ENCODE measurements at regions not wholly inside any gene's neighbourhood (a gene's known extent, or its start where the extent isn't known, plus 50 kb on each side); places are given as distances from the start of the nearest gene placed in this dataset.

DNA sequence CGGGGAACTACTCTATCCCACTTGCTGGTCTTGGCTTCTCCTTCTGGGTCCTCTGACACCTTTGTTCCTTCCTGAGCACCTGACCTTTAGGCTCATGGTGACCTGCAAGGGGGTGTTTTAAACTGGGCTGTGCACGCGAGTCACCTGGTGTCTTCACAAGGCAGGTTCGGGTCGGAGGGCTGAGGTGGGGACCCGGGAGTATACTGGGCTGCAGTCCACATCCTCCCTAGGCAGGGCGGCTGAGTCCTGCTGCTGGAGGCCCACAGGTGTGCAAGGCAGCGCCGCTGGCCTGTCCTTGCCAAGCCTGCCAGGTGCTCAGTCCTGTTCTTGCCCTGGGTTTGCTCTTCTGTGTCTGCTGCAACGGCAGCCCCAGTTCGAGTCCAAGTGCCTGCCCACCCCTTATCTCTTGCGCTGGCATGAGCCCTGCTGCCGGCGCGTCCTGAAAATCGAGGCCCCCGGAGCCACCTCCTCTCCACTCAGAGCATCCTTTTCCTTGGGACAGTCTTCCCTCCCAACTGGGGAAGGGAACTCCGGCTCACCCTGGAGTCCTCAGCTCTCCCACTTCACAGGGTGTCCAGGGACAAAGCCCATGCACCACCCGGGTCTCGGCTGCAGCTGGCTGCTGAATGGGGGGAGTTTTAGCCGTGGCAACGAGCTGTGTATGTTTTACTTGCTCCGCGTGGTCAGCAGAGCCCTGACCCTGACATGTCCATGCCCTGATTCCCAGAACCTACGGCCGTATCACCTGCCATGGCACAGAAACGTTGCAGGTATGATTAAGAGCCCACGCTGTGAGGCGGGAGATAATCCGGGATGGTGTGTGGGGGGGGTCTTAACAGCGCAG is 193.5 kb downstream of the TEX29 start:
- H3K4me3 ChIP-seq = no peak overlapping the region
- no peak for DNase-seq
- no TSS peak for BruUV-seq (replicated peaks)
- no peaks in the 10 kb centered on the region for H3K36me3 ChIP-seq (ENCODE audit: low read depth)
- H3K9me2 ChIP-seq (ENCODE audit: insufficient read depth) = no peaks in the 10 kb centered on the region
- no peak overlapping the region for H3K4me2 ChIP-seq
- intact Hi-C loops (cut with micrococcal nuclease; ENCODE audit: unreplicated experiment) = no loop called here
- no peaks in the 10 kb centered on the region for H3K79me2 ChIP-seq (ENCODE audit: low read depth)
- peaks cover 84% of the 10 kb centered on the region for H3K27me3 ChIP-seq (ENCODE audit: insufficient read depth, low read depth)
- no peaks in the 10 kb centered on the region for H3K4me1 ChIP-seq (replicated peaks; ENCODE audit: insufficient read depth)
- H3K27ac ChIP-seq = no peak overlapping the region
- no peak overlapping the region for H2AFZ ChIP-seq
- POLR2A ChIA-PET (ENCODE audit: unreplicated experiment) = no interaction called here
- TF ChIP-seq EZH2 (IDR thresholded peaks at IDR 0.05; ENCODE audit: low read depth) = no peak
- TF ChIP-seq, protein P1, sequence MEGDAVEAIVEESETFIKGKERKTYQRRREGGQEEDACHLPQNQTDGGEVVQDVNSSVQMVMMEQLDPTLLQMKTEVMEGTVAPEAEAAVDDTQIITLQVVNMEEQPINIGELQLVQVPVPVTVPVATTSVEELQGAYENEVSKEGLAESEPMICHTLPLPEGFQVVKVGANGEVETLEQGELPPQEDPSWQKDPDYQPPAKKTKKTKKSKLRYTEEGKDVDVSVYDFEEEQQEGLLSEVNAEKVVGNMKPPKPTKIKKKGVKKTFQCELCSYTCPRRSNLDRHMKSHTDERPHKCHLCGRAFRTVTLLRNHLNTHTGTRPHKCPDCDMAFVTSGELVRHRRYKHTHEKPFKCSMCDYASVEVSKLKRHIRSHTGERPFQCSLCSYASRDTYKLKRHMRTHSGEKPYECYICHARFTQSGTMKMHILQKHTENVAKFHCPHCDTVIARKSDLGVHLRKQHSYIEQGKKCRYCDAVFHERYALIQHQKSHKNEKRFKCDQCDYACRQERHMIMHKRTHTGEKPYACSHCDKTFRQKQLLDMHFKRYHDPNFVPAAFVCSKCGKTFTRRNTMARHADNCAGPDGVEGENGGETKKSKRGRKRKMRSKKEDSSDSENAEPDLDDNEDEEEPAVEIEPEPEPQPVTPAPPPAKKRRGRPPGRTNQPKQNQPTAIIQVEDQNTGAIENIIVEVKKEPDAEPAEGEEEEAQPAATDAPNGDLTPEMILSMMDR (conservative IDR thresholded peaks at IDR 0.05) = no peak
- no peaks in the 10 kb centered on the region; the same call in 1 of the 2 replicates for H4K20me1 ChIP-seq (ENCODE audit: insufficient read depth)
- H3F3A ChIP-seq (ENCODE audit: insufficient read depth, low read depth) = no peaks in the 10 kb centered on the region
- CTCF ChIA-PET = no interaction called here
- H3K9me3 ChIP-seq (ENCODE audit: insufficient read depth, low read depth) = no peaks in the 10 kb centered on the region

DNA sequence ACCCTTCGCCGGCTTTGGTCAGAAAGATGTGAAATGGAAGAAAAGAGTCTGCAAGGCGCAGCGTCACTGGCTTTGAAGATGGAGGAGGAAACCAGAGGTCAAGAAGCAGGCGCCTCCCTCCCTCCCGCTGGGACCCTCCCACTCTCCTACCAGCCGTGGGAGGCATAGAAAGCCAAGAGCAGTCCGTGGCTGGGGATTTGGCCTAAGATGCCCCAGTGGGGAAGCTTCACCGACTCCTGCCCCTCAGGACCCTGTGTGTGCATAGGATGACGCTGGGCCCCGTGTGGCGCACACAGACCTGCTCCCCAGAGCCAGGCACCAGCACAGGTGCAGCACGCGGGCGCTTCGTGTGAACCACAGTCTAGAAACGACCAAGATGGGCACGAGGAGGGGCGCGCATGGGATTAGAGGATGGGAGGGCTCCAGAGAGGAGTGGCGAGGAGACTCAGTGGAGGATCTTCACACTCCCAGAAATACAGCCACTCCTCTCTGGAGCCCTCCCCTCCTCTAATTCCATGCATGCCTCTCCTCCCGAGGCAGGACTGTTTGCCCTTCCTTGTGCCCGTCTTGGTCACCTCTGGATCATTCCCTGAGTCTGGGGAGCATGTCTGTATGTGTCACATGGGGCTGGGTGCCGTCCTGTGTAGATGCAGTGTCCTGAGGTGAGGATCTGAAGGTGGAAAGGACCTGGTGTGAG is 194.3 kb downstream of the TEX29 start:
- no peaks in the 10 kb centered on the region for H3K9me2 ChIP-seq (ENCODE audit: insufficient read depth)
- ChIA-PET CTCF (no interaction called here), POLR2A (ENCODE audit: unreplicated experiment) (no interaction called here)
- H4K20me1 ChIP-seq (ENCODE audit: insufficient read depth) = no peaks in the 10 kb centered on the region; the same call in 1 of the 2 replicates
- peaks cover 84% of the 10 kb centered on the region for H3K27me3 ChIP-seq (ENCODE audit: insufficient read depth, low read depth)
- H3K36me3 ChIP-seq (ENCODE audit: low read depth) = no peaks in the 10 kb centered on the region
- TF ChIP-seq EZH2 (IDR thresholded peaks at IDR 0.05; ENCODE audit: low read depth) = no peak
- TF ChIP-seq, protein P1 (conservative IDR thresholded peaks at IDR 0.05) = no peak
- H3K79me2 ChIP-seq (ENCODE audit: low read depth) = no peaks in the 10 kb centered on the region
- no peak overlapping the region for H2AFZ ChIP-seq
- H3K9me3 ChIP-seq (ENCODE audit: insufficient read depth, low read depth) = no peaks in the 10 kb centered on the region
- no peak overlapping the region for H3K4me3 ChIP-seq
- no peak for DNase-seq
- no peak overlapping the region for H3K4me2 ChIP-seq
- BruUV-seq (replicated peaks) = no TSS peak
- no peaks in the 10 kb centered on the region for H3F3A ChIP-seq (ENCODE audit: insufficient read depth, low read depth)
- H3K27ac ChIP-seq = no peak overlapping the region
- H3K4me1 ChIP-seq (replicated peaks; ENCODE audit: insufficient read depth) = no peaks in the 10 kb centered on the region
- intact Hi-C loops (cut with micrococcal nuclease; ENCODE audit: unreplicated experiment) = no loop called here

DNA sequence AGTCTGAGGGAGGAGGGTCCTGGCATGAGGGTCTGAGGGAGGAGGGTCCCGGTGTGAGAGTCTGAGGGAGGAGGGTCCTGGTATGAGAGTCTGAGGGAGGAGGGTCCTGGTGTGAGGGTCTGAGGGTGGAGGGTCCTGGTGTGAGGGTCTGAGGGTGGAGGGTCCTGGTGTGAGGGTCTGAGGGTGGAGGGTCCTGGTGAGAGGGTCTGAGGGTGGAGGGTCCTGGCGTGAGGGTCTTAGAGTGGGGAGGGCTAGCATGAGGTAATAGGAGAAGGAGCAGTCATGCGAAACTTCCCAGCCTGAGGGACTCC is 194.8 kb downstream of the TEX29 start:
- H3K36me3 ChIP-seq (ENCODE audit: low read depth) = no peaks in the 10 kb centered on the region
- no peaks in the 10 kb centered on the region; the same call in 1 of the 2 replicates for H4K20me1 ChIP-seq (ENCODE audit: insufficient read depth)
- no peaks in the 10 kb centered on the region for H3K9me3 ChIP-seq (ENCODE audit: insufficient read depth, low read depth)
- DNase-seq = no peak
- POLR2A ChIA-PET (ENCODE audit: unreplicated experiment) = no interaction called here
- CTCF ChIA-PET = no interaction called here
- intact Hi-C loops (cut with micrococcal nuclease; ENCODE audit: unreplicated experiment) = no loop called here
- H3K27ac ChIP-seq = no peak overlapping the region
- BruUV-seq (replicated peaks) = no TSS peak
- H3K4me1 ChIP-seq (replicated peaks; ENCODE audit: insufficient read depth) = no peaks in the 10 kb centered on the region
- no peaks in the 10 kb centered on the region for H3K79me2 ChIP-seq (ENCODE audit: low read depth)
- peaks cover 84% of the 10 kb centered on the region for H3K27me3 ChIP-seq (ENCODE audit: insufficient read depth, low read depth)
- H3K4me2 ChIP-seq = no peak overlapping the region
- TF ChIP-seq, protein P1 (conservative IDR thresholded peaks at IDR 0.05) = no peak
- no peak for TF ChIP-seq EZH2 (IDR thresholded peaks at IDR 0.05; ENCODE audit: low read depth)
- no peaks in the 10 kb centered on the region for H3K9me2 ChIP-seq (ENCODE audit: insufficient read depth)
- no peak overlapping the region for H2AFZ ChIP-seq
- no peaks in the 10 kb centered on the region for H3F3A ChIP-seq (ENCODE audit: insufficient read depth, low read depth)
- H3K4me3 ChIP-seq = no peak overlapping the region

Data from PC-9 (cell line).